Gastrocnemius medialis (tissue), 4 donors: ENCODE measurements at regions not wholly inside any gene's neighbourhood (a gene's known extent, or its start where the extent isn't known, plus 50 kb on each side); places are given as distances from the start of the nearest gene placed in this dataset.

ENCODE experiments used
- POLR2A ChIP-seq, 2 donors: fragments of 450-650 bp; IDR thresholded peaks; one replicate each; pipeline ENCODE4 v1.6.1; 2017; ENCODE audit warnings: antibody characterized with exemption in 2 of 2, mild to moderate bottlenecking in 2 of 2, moderate library complexity in 2 of 2
- TF ChIP-seq, protein P1 (sequence below), 5 experiments: fragments of 450-650 bp in 3 of 5; fragments of 200-600 bp in 2 of 5; sonication (generic) in 2 of 5; IDR thresholded peaks in 4 of 5; conservative IDR thresholded peaks in 1 of 5; 1 replicate in 4 of 5; 2 replicates in 1 of 5; pipeline ENCODE4 v1.5.1; 2016 to 2019; ENCODE audit warnings: antibody characterized with exemption in 5 of 5, mild to moderate bottlenecking in 3 of 5, moderate library complexity in 3 of 5

- TF ChIP-seq, protein P1, sequence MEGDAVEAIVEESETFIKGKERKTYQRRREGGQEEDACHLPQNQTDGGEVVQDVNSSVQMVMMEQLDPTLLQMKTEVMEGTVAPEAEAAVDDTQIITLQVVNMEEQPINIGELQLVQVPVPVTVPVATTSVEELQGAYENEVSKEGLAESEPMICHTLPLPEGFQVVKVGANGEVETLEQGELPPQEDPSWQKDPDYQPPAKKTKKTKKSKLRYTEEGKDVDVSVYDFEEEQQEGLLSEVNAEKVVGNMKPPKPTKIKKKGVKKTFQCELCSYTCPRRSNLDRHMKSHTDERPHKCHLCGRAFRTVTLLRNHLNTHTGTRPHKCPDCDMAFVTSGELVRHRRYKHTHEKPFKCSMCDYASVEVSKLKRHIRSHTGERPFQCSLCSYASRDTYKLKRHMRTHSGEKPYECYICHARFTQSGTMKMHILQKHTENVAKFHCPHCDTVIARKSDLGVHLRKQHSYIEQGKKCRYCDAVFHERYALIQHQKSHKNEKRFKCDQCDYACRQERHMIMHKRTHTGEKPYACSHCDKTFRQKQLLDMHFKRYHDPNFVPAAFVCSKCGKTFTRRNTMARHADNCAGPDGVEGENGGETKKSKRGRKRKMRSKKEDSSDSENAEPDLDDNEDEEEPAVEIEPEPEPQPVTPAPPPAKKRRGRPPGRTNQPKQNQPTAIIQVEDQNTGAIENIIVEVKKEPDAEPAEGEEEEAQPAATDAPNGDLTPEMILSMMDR (IDR thresholded peaks at IDR 0.05 in 4 of 5, conservative IDR thresholded peaks at IDR 0.05 in 1 of 5) = no peak
- TF ChIP-seq POLR2A (IDR thresholded peaks at IDR 0.05) = no peak
Measured at GRCh38 chr17:77905266-77905665, 53.2 kb upstream of the TNRC6C start.
